HG02870 (cell line): ENCODE measurements at regions not wholly inside any gene's neighbourhood (a gene's known extent, or its start where the extent isn't known, plus 50 kb on each side); places are given as distances from the start of the nearest gene placed in this dataset.
"Not testable (repeated sequence)": the region's sequence is repeated elsewhere in the genome, so short reads cannot be mapped to it uniquely, and the experiment has no call there.

ENCODE experiments used
- ATAC-seq: cut with Tn5 transposase; IDR thresholded peaks from one replicate; pipeline ENCODE4 v1.9.1; 2021; ENCODE audit warnings: mild to moderate bottlenecking, moderate library complexity; ENCODE audit not compliant: unreplicated experiment

DNA sequence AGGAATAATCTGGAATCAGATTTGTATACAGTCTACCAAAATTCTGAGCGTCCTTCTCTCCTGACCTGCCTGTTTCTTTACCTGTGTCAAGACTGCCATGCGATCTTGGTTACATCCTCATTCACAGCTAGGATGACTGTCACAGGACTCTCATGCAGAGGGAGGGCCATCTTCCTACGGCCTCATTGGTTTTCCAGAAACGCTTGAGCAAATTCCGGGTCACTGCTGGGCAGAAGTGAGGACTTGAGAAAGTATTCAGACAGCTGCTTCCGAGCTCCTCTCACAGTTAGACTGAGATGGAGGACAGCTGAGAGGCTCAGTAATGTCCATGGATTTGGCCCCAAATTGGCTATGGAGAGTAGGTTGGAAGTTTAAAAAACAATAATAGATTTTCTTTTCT, 94.2 kb downstream of the TFAP2C start:
- no peak for ATAC-seq

DNA sequence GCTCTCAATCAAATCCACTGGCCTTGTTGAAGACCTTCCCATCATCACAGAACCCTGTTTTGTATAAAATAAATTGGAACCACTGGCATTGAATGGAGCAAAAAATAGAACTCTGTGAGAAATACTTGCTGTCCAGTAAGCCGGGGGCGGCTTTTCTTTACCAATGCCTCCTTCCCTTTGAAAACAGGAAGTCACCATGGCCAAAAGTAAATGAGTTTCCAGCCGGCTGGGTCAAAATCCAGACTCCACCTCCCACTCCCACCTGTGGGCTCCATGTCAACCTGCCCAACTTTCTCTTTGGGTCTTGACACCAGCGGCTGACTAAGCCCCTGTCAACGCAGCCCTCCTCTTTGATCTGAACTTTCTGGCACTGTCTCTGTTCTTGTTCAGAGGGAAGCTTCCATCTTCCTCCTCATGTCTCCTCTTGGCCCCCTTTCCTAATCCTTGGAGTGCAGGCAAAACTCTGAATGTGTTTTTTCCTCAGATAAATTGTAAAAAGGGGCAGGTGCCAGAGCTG, 95.2 kb downstream of the TFAP2C start:
- no peak for ATAC-seq

DNA sequence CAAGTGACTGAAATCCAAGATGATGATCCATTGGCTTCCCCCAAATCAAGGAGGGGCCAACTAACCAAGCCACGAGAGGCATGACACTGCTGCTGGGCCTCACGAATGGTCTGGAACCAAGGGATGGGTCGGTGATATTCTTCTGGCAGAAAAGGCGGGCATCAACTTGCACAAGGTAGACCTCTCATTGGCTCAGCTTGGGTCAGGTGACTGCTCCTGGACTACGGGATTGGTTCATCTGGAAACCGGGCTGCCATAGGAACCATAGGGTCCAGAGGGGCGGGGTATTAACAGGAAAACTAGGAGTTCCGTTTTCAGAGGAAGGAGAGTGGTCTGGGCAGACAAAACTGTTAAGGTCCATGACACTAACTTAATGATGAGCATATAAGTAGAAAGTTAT, 100.9 kb downstream of the TFAP2C start:
- no peak for ATAC-seq

DNA sequence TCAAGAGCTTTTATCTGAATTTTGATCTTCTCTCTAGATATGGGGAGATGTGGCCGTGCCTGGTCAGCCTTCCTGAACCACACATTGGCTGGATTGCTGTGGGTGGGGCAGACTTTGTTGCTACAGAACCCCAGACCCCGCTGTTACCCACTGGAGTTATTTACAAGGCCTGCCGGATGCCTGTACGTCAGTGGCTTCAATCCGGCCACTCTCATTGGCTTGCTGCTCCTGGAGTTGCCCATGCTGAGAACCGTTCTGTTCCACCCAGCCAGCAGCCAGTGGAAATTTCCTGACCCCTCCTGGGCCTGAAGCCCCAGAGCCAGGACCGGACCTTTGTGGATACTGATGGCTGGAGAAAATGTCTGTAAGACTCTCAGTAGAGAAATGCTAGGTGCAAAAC, 101.9 kb downstream of the TFAP2C start:
- ATAC-seq: no peak

DNA sequence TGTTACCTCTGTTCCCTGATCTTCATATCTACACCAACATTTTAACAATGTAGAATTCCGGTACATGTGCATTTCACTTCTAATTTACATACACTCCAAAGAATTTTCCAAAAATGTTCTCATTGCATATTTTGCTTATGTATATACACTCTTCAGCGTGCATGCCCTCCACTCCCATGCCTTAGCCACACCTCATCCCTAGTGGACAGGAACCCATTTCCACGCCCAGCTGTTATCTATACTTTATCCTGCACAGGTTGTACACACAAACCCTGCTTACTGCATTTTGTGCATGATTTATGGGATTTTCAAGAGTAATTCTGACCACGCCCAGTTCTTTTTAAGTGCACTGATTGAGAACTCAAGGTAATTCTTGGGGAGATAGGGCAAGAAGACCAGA, 102.4 kb downstream of the TFAP2C start:
- ATAC-seq: no peak

DNA sequence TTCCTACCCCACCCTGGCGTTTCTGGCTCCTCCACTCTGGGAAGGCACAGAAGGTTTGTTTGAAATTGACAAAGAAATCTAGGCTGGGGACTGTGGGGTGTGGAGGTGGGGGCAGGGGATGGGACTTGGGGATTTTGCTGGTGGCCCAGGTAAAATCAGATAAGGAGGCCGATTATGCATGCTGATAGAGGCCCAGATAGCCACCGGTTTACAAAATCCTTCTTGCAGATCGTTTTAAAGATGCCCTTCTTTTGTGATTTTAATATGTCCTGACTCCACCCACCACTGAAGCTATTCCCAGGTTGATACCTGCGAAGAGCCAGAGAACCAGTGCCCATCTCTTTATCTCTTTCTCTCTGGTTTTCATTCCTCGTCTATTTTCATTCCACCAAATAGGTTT, 104.9 kb downstream of the TFAP2C start:
- no peak for ATAC-seq

DNA sequence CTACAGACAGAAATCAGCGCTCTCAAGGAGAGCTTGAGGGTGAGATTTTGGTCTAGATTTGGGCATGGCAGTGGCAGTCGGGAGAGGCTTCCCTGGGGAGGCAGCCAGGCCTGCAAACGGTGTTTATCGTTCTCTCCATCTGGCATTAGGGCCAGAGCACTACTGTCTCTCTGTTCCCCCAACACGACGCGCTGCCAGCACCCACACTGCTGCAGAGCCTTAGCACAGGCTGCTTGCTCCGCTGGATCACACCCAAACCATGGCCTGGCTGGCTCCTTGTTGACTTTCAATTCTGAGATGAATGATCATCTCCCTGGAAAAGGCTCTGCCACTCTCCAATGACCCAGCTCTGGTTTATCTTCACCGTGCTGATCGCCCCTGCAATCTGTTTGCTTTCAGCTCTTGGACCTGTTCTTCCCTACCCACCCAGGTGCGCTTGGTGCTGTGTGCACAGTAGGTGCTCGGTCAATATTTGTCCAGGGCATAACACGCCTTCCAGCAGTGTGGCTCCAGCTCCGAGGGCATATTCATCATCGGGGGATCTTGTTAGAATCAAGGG, 106.1 kb downstream of the TFAP2C start:
- no peak for ATAC-seq

DNA sequence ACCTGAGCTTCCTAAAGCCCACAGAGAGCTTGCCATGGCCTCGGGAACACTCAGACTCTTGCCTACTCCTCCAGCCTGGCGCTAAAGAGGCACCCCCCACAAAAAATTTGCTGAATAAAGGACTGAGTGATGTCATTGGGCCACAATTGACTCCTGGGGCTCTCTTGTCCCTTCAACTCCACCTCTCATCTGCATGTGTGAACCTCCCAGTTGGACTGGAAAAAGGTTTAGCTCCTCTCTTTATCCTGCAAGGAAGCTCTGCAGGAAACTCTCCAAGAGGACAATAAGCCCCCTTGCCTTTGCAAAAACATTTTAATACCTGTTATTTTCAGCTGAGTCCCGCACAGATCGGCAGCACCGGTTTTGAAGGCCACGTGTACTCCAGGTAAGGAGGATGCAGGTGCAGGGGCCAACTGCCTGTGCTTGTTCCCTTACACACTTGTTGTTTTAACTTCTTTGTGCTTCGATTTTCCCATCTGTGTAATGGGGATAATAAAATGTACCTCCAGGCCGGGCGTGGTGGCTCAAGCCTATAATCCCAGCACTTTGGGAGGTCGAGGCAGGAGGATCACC, 107.3 kb downstream of the TFAP2C start:
- no peak for ATAC-seq

DNA sequence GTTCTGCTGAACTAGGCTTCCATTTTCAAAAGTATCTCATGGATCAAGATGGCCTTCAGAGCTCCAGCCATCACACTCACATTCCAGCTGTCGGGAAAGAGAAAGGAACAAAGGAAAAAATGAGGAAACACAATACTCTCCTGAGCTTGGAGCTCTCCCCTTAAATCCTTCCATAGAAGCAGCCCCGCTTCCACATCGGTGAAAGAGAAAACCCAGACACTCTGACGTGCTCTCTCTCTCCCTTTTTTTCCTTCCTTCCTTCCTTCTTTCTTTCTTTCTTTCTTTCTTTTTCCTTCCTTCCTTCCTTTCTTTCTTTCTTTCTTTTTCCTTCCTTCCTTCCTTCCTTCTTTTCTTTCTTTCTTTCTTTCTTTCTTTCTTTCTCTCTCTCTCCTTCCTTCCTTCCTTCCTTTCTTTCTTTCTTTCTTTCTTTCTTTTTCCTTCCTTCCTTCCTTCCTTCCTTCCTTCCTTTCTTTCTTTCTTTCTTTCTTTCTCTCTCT, 115.3 kb downstream of the TFAP2C start:
- ATAC-seq: not testable (repeated sequence)

DNA sequence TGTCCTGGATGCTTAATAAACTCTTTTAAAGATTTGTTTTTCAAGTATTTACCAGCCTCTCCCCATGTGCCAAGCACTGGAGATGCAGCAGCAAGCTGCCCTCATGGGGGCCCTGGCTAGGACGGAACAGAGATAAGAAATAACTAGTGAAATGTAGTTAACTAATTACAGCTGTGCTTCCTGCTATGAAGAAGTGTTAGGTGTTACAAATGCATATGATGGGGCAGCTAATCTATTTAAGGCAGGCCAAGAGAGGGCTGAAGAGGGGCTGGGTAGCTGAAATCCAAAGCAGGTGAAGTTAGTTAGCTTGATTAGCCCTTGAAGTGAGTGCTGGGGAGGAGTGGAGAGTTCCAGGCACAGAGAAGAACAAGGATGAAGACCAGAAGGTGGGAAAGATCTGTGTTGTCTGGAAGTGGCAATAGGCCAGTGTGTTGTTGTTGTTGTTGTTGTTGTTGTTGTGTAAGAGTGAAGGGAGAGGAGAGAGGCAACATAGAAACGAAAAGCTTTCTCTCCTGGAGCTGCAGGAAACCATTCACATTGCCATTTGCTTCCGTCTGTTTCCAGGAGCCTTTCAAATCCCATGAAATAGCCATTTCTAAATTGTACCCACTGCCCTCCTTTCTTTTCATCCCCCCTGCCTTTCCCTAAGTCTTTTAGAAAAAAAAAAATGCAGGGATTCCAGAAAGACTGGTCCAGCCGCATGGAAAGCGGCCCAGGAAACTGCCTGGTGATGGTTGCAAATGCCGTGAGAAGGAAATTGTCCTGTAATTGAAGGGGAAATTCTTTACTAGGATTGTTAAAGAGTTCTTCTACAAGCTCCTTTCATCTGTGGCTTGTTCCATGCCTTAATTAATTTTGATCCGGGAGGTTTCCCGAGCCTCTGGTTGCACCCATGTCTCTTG, 119.6 kb downstream of the TFAP2C start:
- no peak for ATAC-seq

DNA sequence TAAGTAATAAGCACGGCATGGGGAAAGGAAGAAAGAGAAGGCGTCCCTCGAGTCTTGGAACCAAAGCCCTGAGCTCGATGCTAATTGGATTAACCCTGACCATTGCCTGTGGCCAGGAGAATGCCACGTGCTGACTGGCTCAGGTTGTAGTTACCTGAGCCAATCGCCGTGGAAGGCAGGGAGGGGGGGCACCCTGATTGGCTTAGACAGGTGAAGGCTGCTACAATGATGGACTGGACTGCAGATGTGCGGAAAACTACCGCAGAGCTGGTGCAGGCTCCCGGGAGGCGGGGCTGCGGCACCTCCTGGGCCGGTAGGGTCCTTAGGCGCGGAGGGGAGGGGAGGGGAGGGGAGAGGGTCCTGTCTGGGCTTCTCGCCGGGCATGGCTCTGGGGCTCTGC, 121.3 kb downstream of the TFAP2C start:
- no peak for ATAC-seq

DNA sequence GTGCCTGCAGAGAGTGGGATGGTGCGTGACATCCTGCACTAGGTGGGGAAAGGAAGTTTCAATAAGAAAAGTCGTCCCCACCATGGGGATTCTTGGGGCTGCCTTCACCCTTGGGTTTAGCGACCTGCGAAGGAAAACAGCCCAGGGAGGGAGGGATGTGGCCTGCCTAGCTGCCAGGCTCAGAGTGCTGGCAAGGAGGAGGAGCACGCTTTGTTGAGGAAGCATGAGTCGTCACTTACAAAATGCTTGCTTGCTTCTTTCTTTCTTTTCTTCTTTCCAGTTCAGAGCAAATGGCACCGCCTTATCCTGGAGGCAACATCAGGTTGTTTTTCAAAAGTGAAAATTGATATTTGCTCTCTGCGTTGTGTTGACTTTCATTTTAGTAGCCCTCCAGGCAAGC, 123.2 kb downstream of the TFAP2C start:
- ATAC-seq: no peak

DNA sequence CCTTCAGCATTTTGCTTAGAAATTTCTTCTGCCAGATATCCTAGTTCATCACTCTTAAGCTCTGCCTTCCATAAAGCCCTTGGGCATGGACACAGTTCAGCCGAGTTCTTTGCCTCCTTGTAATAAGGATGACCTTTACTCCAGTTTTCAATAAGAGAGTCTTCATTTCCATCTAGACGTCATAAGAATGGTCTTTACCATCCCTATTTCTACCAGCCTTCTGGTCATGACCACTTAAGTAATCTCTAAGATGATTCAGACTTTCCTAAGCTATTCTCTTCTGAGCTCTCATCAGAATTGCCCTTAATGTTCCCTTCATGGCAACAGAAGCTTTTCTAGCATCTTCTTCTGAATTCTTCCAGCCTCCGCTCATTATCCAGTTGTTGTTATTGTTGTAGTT, 126.1 kb downstream of the TFAP2C start:
- ATAC-seq: no peak

DNA sequence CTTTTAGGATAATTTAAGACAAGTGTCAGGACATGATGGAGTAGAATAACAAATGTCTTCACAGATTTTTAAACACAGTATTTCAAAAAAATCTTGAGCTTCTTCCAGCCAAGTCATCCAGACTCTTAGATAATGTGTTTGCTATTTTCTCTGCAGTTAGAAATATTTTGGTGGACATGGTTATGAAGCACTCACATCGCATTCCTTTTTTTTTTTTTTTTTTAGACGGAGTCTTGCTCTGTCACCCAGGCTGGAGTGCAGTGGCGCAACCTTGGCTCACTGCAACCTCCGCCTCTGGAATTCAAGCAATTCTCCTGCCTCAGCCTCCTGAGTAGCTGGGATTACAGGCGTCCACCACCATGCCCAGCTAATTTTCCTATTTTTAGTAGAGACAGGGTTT, 127.6 kb downstream of the TFAP2C start:
- not testable (repeated sequence) for ATAC-seq

DNA sequence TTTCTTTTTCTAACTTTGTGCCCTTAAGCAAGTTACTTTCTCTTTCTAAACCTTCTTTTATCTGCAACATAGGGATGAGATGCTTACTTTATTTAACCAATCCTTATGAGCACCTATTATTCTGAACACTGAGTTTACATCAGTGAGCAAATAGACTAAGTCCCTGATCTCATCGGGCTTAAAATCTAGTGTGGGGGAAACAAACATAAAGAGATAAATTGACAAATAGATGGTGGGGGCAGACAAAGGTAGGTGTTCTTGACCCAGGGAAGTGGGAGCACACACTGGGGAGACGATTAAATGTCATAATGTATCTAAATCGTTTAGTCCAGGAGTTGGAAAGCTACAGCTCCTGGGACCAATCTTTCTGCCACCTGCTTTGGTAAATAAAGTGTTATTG, 129.6 kb downstream of the TFAP2C start:
- no peak for ATAC-seq

DNA sequence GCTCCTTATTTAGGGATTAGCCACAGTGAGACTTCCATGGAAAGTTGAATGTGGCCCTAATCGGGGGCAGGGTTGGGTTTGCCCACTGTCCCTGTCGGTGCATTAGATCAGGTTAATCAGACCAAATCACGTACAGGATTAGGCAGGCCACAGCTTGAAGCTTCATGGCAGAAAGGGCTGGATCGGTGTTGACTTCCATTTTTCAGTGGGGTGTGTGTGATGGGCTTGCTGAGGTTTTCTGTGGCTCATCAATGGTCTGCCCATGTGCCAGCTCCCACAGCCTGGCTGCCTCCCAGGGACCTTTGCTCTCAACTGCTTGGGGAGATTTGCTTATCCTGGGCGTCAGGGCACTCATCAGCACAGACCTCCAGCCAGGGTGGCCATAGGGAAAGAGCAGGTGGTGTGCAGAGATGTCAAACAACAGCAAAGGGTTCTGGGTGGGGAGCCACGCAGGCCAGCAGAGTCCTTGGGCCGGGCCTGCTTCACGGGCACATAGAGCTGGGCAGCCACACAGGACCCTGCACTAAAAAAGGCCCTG, 130.7 kb downstream of the TFAP2C start:
- ATAC-seq: no peak

DNA sequence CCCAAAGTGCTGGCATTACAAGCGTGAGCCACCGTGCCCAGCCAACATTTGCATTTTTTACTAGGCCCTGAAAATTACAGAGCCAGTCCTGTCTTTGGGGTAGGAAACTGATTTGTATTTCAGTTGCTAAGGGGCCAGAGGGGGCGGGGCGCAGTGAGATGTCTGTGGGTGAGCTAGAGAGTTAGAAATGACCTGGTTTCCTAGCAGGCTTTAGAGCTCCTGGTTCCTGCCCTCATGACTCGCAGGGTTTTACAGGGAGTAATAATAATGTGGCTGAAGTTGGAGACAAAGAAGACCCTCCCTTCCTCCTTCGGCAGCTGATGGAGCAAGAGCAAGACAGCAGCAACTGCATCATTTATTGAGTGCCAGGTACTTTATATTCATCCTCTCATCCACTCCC, 131.5 kb downstream of the TFAP2C start:
- ATAC-seq: no peak

DNA sequence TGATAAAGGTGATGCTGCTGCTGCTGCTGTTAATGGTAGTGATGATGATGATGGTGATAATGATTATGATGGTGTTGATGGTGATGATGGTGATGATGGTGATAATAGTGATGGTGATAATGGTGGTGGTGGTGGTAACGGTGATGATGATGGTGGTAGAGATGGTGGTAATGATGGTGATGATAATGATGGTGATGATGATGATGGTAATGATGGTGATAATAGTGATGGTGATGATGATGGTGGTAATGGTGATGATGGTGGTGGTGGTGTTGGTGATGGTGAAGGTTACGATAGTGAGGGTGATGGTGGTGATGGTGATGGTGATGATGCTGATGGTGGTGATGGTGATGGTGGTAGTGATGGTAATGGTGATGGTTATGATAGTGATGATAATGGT, 132.3 kb downstream of the TFAP2C start:
- no peak for ATAC-seq

DNA sequence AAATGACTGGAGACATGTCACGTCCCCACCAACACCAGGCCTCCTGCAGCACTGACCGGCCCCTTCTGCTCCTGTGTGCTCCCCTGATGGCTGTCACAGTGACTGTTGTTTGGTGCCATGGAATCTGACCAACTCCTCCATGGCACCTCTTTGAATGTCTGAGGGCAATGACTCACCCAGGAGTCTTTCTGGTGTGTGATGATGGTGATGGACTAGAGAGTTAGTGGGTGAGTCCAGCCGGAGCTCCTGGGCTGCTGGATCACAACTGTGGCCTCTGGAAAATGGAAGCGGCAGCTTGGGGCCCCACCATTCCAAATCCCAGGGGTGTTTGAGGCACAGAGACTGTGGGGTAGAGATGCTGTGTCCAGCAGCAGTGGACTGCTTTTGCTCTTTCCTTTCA, 133.3 kb downstream of the TFAP2C start:
- no peak for ATAC-seq

DNA sequence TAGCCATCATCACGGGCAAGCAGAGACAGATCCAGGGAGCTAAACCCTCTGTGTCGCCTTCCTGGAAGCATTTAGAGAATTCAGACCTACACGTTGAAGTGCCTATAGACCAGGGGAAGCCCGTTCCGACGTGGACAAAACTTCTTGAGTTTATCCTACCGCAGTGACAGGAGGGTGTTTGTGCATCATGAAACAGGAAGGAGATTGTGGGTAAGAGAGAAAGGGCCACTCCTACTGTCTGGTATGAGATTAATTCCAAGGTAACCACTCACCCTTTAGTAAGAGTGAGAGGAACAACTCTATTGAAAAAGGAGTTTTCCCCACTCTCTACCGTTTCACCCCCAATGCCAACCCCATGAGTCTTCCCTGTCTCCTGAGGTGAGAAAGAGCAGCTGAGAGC, 133.7 kb downstream of the TFAP2C start:
- no peak for ATAC-seq

DNA sequence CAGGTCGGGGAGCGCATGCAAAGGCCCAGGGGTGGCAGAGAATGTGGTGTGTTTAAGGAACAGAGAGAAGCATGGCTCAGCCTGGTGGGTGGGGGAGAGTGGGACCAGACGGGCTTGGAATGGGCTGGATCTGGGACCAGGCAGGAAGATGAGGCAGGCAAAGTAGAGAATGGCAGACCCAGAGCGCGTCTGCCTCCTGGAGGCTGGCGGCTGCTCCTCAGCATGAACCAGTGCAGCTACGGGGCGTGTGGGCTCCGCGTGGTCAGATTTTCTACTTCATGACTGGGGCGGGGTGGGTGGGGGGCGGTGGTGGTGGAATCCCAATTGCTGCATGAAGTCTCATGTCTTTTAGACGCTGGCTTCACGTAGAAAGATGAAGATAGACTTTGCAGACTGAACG, 135.6 kb downstream of the TFAP2C start:
- no peak for ATAC-seq
